GM18502 (cell line): ENCODE measurements at regions not wholly inside any gene's neighbourhood (a gene's known extent, or its start where the extent isn't known, plus 50 kb on each side); places are given as distances from the start of the nearest gene placed in this dataset.

Source experiments
- ATAC-seq: cut with Tn5 transposase; IDR thresholded peaks from one replicate; pipeline ENCODE4 v1.9.1; 2021; ENCODE audit warnings: mild to moderate bottlenecking; ENCODE audit not compliant: unreplicated experiment, poor library complexity

- ATAC-seq, result no peak
Observed at GRCh38 chr20:61031101-61031830, 220.8 kb upstream of the CDH4 start.

GRCh38 chr20:61037498-61037897 is 214.6 kb upstream of the CDH4 start:
- no peak for ATAC-seq

GRCh38 chr20:61041481-61041880 is 210.6 kb upstream of the CDH4 start:
- no peak for ATAC-seq

GRCh38 chr20:61042506-61043385 is 209.3 kb upstream of the CDH4 start:
- ATAC-seq, result no peak

GRCh38 chr20:61043681-61044080 is 208.4 kb upstream of the CDH4 start:
- no peak for ATAC-seq

GRCh38 chr20:61044499-61044898 is 207.6 kb upstream of the CDH4 start:
- ATAC-seq, result no peak

GRCh38 chr20:61045091-61045490 is 207.0 kb upstream of the CDH4 start:
- no peak for ATAC-seq

GRCh38 chr20:61045876-61046585 is 206.0 kb upstream of the CDH4 start:
- no peak for ATAC-seq

GRCh38 chr20:61046721-61047351 is 205.2 kb upstream of the CDH4 start:
- no peak for ATAC-seq

- no peak for ATAC-seq
Observed at GRCh38 chr20:61047515-61047914, 204.5 kb upstream of the CDH4 start.

- ATAC-seq, result no peak
Observed at GRCh38 chr20:61048302-61048701, 203.8 kb upstream of the CDH4 start.

- no peak for ATAC-seq
Observed at GRCh38 chr20:61049684-61050083, 202.4 kb upstream of the CDH4 start.

- no peak for ATAC-seq
Observed at GRCh38 chr20:61050336-61050890, 201.6 kb upstream of the CDH4 start.

- no peak for ATAC-seq
Observed at GRCh38 chr20:61052195-61052750, 199.8 kb upstream of the CDH4 start.

GRCh38 chr20:61052776-61053442 is 199.2 kb upstream of the CDH4 start:
- no peak for ATAC-seq

GRCh38 chr20:61053487-61053886 is 198.6 kb upstream of the CDH4 start:
- no peak for ATAC-seq

GRCh38 chr20:61053889-61054288 is 198.2 kb upstream of the CDH4 start:
- ATAC-seq, result no peak

GRCh38 chr20:61054411-61054810 is 197.7 kb upstream of the CDH4 start:
- ATAC-seq, result no peak
